ENCODE measurements at regions not wholly inside any gene's neighbourhood (a gene's known extent, or its start where the extent isn't known, plus 50 kb on each side); places are given as distances from the start of the nearest gene placed in this dataset.
"Not testable (repeated sequence)": the region's sequence is repeated elsewhere in the genome, so short reads cannot be mapped to it uniquely, and the experiment has no call there.

- 96 to 98% (median 97%) methylated on average over 5 of the region's 5 CpGs for WGBS, 3 donors
These were observed 1552.4 kb upstream of the FLRT2 start for GRCh38 chr14:83977583-83977982.

GRCh38 chr14:83981676-83982258 lies 1548.2 kb upstream of the FLRT2 start:
- 93 to 95% (median 94%) methylated on average over 3 of the region's 3 CpGs for WGBS, 3 donors
- H3K4me1 ChIP-seq (ENCODE audit: insufficient read depth); H3K27ac ChIP-seq; H3K27me3 ChIP-seq; H3K36me3 ChIP-seq; DNase-seq; H3K9me3 ChIP-seq; H3K4me3 ChIP-seq; intact Hi-C loops (cut with DNase I): not testable (repeated sequence)

More at GRCh38 chr14:83977583-83977982, 1552.4 kb upstream of the FLRT2 start:
- DNase-seq: no peak
- no peak for TF ChIP-seq POLR2A (IDR thresholded peaks at IDR 0.05)
- Histone ChIP-seq H3K27me3 (no peaks in the 10 kb centered on the region), H3K36me3 (no peaks in the 10 kb centered on the region), H3K4me3 (no peak overlapping the region), H3K4me1 (ENCODE audit: insufficient read depth) (peaks cover 5% of the 10 kb centered on the region), H3K9me3 (no peaks in the 10 kb centered on the region), H3K27ac (no peak overlapping the region)
- intact Hi-C loops (cut with DNase I): no loop called here

- Histone ChIP-seq H3K9me3 (no peaks in the 10 kb centered on the region), H3K27ac (no peak overlapping the region), H3K4me3 (no peak overlapping the region), H3K36me3 (no peaks in the 10 kb centered on the region), H3K27me3 (no peaks in the 10 kb centered on the region), H3K4me1 (ENCODE audit: insufficient read depth) (no peaks in the 10 kb centered on the region)
- no peak for DNase-seq
- 91 to 94% (median 93%) methylated on average over 3 of the region's 3 CpGs for WGBS, 3 donors
- intact Hi-C loops (cut with DNase I): no loop called here
- no peak for TF ChIP-seq POLR2A (IDR thresholded peaks at IDR 0.05)
These were observed 1541.7 kb upstream of the FLRT2 start for GRCh38 chr14:83988275-83988674.

- TF ChIP-seq EP300 (IDR thresholded peaks at IDR 0.05) (no peak), CTCF (IDR thresholded peaks at IDR 0.05) (no peak), POLR2A (IDR thresholded peaks at IDR 0.05) (no peak)
- intact Hi-C loops (cut with DNase I): no loop called here
- no peak for DNase-seq
- no peaks in the 10 kb centered on the region for H3K27me3 ChIP-seq
- H3K4me1 ChIP-seq (ENCODE audit: insufficient read depth): no peaks in the 10 kb centered on the region
- H3K36me3 ChIP-seq: no peaks in the 10 kb centered on the region
- H3K9me3 ChIP-seq: no peaks in the 10 kb centered on the region
- H3K27ac ChIP-seq: no peak overlapping the region
- WGBS, 3 donors: 48 to 61% (median 56%) methylated on average over 3 of the region's 3 CpGs
- no peak overlapping the region for H3K4me3 ChIP-seq
These were observed 1538.3 kb upstream of the FLRT2 start for GRCh38 chr14:83991666-83992065.

GRCh38 chr14:83992857-83993256 lies 1537.1 kb upstream of the FLRT2 start:
- Histone ChIP-seq H3K27ac (no peak overlapping the region), H3K36me3 (no peaks in the 10 kb centered on the region), H3K4me3 (no peak overlapping the region), H3K27me3 (no peaks in the 10 kb centered on the region), H3K4me1 (ENCODE audit: insufficient read depth) (no peaks in the 10 kb centered on the region), H3K9me3 (no peaks in the 10 kb centered on the region)
- intact Hi-C loops (cut with DNase I): no loop called here
- WGBS, 3 donors: 95 to 96% (median 96%) methylated on average over 3 of the region's 3 CpGs
- TF ChIP-seq POLR2A (IDR thresholded peaks at IDR 0.05): no peak
- TF ChIP-seq CTCF (IDR thresholded peaks at IDR 0.05): no peak
- TF ChIP-seq EP300 (IDR thresholded peaks at IDR 0.05): no peak
- no peak for DNase-seq

- H3K27ac ChIP-seq: no peak overlapping the region
- intact Hi-C loops (cut with DNase I): no loop called here
- 88 to 92% (median 92%) methylated on average over 2 of the region's 2 CpGs for WGBS, 3 donors
- H3K4me3 ChIP-seq: no peak overlapping the region
- no peaks in the 10 kb centered on the region for H3K4me1 ChIP-seq (ENCODE audit: insufficient read depth)
- H3K9me3 ChIP-seq: no peaks in the 10 kb centered on the region
- no peaks in the 10 kb centered on the region for H3K27me3 ChIP-seq
- DNase-seq: no peak
- TF ChIP-seq POLR2A (IDR thresholded peaks at IDR 0.05): no peak
- TF ChIP-seq EP300 (IDR thresholded peaks at IDR 0.05): no peak
- TF ChIP-seq CTCF (IDR thresholded peaks at IDR 0.05): no peak
- no peaks in the 10 kb centered on the region for H3K36me3 ChIP-seq
These were observed 1536.4 kb upstream of the FLRT2 start for GRCh38 chr14:83993545-83993944.

Data from ovary (tissue), 7 donors.